ENCODE measurements at regions not wholly inside any gene's neighbourhood (a gene's known extent, or its start where the extent isn't known, plus 50 kb on each side); places are given as distances from the start of the nearest gene placed in this dataset.

GRCh38 chr16:26981266-26981938 lies 85.3 kb upstream of the C16orf82 start:
- FAIRE-seq (no peak), DNase-seq (ENCODE audit: extremely low read depth in 1 of 4, low spot score in 3 of 4) (no peak), ATAC-seq (no peak)
- no peaks in the 10 kb centered on the region for H4K20me1 ChIP-seq (replicated peaks; ENCODE audit: control insufficient read depth, insufficient read depth, low read length)
- no peak overlapping the region for H3K9ac ChIP-seq (ENCODE audit: insufficient read depth in 1 of 2, low read depth in 2 of 2, low read length in 2 of 2)
- no TSS peak for BruUV-seq (replicated peaks)
- H3K4me1 ChIP-seq (replicated peaks in 1 of 2; ENCODE audit: control insufficient read depth in 2 of 2, insufficient read depth in 2 of 2, low read length in 2 of 2) = no peaks in the 10 kb centered on the region
- in situ Hi-C loops (cut with MboI) (no loop called here), intact Hi-C loops (cut with micrococcal nuclease) (no loop called here)
- no peaks in the 10 kb centered on the region for H3K9me3 ChIP-seq (replicated peaks; ENCODE audit: control insufficient read depth, insufficient read depth, low read depth, low read length)
- H3K79me2 ChIP-seq (ENCODE audit: control insufficient read depth, insufficient read depth, low read length) = no peaks in the 10 kb centered on the region
- no peaks in the 10 kb centered on the region for H3K36me3 ChIP-seq (ENCODE audit: control insufficient read depth, insufficient read depth, low read length)
- CTCF ChIA-PET (ENCODE audit: low intra/inter-chr PET ratio) = no interaction called here
- no peak overlapping the region for H3K4me2 ChIP-seq (ENCODE audit: insufficient read depth, low read length)
- POLR2A ChIA-PET = no interaction called here
- H3K27me3 ChIP-seq (ENCODE audit: control insufficient read depth in 2 of 2, insufficient read depth in 2 of 2, low read length in 2 of 2) = no peaks in the 10 kb centered on the region; a peak in 1 of 5 replicates
- no peak overlapping the region for H3K4me3 ChIP-seq
- no peak overlapping the region for H2AFZ ChIP-seq (ENCODE audit: low read depth, low read length)
- no peak overlapping the region for H3K27ac ChIP-seq (ENCODE audit: extremely low read depth, low read depth, low read length)
- no peak for TF ChIP-seq HNRNPH1 (optimal IDR thresholded peaks at IDR 0.05; ENCODE audit: low read depth, low read length)
- no peak for TF ChIP-seq SAFB2 (IDR thresholded peaks at IDR 0.05; ENCODE audit: borderline replicate concordance, low read depth, low read length, severe bottlenecking)
- no peak for TF ChIP-seq HCFC1 (IDR thresholded peaks at IDR 0.05; ENCODE audit: low read depth, low read length)
- no peak for TF ChIP-seq WHSC1 (IDR thresholded peaks at IDR 0.05; ENCODE audit: low read length)
- TF ChIP-seq ZNF57 (CRISPR knock-in tag; IDR thresholded peaks at IDR 0.05) = no peak
- no peak for TF ChIP-seq HDGF (IDR thresholded peaks at IDR 0.05)
- no peak for TF ChIP-seq NCOA6 (IDR thresholded peaks at IDR 0.05)
- no peak for TF ChIP-seq TCF3 (CRISPR knock-in tag; IDR thresholded peaks at IDR 0.05)
- no peak for TF ChIP-seq ZNF184 (CRISPR knock-in tag; IDR thresholded peaks at IDR 0.05)
- TF ChIP-seq ZSCAN32 (CRISPR knock-in tag; IDR thresholded peaks at IDR 0.05) = no peak
- TF ChIP-seq ZNF41 (CRISPR knock-in tag; conservative IDR thresholded peaks at IDR 0.05) = no peak
- TF ChIP-seq THRB (CRISPR knock-in tag; conservative IDR thresholded peaks at IDR 0.05) = no peak
- TF ChIP-seq LCOR (CRISPR knock-in tag; IDR thresholded peaks at IDR 0.05) = no peak
- no peak for TF ChIP-seq E2F8 (IDR thresholded peaks at IDR 0.05; ENCODE audit: low read depth, partially characterized antibody)
- WGBS (ENCODE audit: insufficient coverage, low coverage, missing lambda C conversion rate) = 2% methylated on average over 8 of the region's 8 CpGs
- no peaks in the 10 kb centered on the region for H3K9me1 ChIP-seq (ENCODE audit: control insufficient read depth, insufficient read depth, low read length)
